ENCODE measurements at regions not wholly inside any gene's neighbourhood (a gene's known extent, or its start where the extent isn't known, plus 50 kb on each side); places are given as distances from the start of the nearest gene placed in this dataset.

DNA sequence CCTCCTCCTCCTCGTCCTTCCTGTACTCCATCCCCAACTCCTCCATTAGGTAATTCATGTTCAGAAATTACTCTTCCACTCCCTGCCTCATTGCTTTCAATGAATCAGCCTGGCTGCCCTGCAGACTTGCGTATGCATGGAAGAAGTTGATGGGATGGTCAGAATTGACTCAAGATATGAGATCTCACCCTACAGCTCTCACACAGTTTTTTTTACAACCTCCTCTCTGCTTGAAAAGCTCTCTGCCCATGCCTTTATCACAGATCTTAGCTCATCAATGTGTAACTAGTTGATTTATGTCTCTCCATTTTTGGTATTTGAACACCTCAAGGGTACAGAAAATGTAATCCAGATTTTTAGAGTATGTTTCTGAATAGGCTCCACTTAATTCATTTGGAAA is 506.9 kb downstream of the TBC1D4 start (continued):
- TF ChIP-seq, protein P1, sequence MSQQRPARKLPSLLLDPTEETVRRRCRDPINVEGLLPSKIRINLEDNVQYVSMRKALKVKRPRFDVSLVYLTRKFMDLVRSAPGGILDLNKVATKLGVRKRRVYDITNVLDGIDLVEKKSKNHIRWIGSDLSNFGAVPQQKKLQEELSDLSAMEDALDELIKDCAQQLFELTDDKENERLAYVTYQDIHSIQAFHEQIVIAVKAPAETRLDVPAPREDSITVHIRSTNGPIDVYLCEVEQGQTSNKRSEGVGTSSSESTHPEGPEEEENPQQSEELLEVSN (IDR thresholded peaks at IDR 0.05; ENCODE audit: borderline replicate concordance in 1 of 2, extremely low read depth in 1 of 2, insufficient read depth in 1 of 2, insufficient read length in 1 of 2, low read depth in 1 of 2, low read length in 1 of 2, poor library complexity in 1 of 2, severe bottlenecking in 1 of 2), result no peak
- TF ChIP-seq ZNF282 (CRISPR knock-in tag; IDR thresholded peaks at IDR 0.05) (no peak), ATF1 (CRISPR knock-in tag; IDR thresholded peaks at IDR 0.05) (no peak), ATF1 (tag; IDR thresholded peaks at IDR 0.05) (no peak), NCOR1 (IDR thresholded peaks at IDR 0.05) (no peak), FOXK2 (conservative IDR thresholded peaks at IDR 0.05 in 1 of 2, IDR thresholded peaks at IDR 0.05 in 1 of 2; ENCODE audit: low read depth in 2 of 2) (no peak)
- TF ChIP-seq, protein P2, sequence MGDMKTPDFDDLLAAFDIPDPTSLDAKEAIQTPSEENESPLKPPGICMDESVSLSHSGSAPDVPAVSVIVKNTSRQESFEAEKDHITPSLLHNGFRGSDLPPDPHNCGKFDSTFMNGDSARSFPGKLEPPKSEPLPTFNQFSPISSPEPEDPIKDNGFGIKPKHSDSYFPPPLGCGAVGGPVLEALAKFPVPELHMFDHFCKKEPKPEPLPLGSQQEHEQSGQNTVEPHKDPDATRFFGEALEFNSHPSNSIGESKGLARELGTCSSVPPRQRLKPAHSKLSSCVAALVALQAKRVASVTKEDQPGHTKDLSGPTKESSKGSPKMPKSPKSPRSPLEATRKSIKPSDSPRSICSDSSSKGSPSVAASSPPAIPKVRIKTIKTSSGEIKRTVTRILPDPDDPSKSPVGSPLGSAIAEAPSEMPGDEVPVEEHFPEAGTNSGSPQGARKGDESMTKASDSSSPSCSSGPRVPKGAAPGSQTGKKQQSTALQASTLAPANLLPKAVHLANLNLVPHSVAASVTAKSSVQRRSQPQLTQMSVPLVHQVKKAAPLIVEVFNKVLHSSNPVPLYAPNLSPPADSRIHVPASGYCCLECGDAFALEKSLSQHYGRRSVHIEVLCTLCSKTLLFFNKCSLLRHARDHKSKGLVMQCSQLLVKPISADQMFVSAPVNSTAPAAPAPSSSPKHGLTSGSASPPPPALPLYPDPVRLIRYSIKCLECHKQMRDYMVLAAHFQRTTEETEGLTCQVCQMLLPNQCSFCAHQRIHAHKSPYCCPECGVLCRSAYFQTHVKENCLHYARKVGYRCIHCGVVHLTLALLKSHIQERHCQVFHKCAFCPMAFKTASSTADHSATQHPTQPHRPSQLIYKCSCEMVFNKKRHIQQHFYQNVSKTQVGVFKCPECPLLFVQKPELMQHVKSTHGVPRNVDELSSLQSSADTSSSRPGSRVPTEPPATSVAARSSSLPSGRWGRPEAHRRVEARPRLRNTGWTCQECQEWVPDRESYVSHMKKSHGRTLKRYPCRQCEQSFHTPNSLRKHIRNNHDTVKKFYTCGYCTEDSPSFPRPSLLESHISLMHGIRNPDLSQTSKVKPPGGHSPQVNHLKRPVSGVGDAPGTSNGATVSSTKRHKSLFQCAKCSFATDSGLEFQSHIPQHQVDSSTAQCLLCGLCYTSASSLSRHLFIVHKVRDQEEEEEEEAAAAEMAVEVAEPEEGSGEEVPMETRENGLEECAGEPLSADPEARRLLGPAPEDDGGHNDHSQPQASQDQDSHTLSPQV (IDR thresholded peaks at IDR 0.05), result no peak

Measured in K562 (cell line).